HuH-7 (cell line): ENCODE measurements at regions not wholly inside any gene's neighbourhood (a gene's known extent, or its start where the extent isn't known, plus 50 kb on each side); places are given as distances from the start of the nearest gene placed in this dataset.
A peak's percentile ranks its signal among the peaks of the same experiment; 100 is the strongest.
"Not testable (repeated sequence)": the region's sequence is repeated elsewhere in the genome, so short reads cannot be mapped to it uniquely, and the experiment has no call there.

Experiments used
- DNase-seq: peaks from one replicate; pipeline ENCODE4 v3.0.0; 2011; ENCODE audit warnings: low spot score

DNA sequence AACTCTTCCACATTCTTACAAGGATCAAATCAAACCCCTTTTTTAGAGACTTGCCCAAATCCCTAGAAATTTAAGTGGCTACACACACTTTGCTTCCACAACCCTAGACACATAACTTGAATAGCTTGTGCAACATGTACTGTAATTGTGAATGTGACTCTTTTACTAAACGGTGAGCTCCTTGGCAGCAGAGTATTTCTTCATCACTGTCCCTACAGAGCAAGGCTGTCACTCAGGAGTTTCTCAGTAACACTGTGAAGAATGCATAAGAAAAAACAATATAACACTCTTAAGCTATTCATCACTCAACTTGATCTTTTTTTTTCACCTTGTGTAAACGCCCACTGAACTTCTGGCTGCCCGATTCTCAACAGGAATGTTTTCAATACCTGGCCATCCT, 53.8 kb upstream of the ADAMTS18 start:
- no peak for DNase-seq

DNA sequence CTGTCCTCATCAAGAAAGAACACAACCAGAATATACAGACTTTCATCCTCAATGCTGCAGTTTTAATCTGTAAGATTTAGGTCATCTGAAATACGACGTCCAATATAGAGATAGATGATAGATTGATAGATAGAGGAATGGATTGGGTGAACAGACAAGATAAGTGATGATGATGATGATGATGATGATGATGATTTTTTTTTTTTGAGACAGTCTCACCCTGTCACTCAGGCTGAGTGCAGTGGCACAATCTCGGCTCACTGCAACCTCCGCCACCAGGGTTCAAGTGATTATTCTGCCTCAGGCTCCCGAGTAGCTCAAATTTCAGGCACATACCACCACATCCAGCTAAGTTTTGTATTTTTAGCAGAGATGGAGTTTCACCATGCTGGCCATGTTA, 56.3 kb upstream of the ADAMTS18 start:
- DNase-seq: no peak

DNA sequence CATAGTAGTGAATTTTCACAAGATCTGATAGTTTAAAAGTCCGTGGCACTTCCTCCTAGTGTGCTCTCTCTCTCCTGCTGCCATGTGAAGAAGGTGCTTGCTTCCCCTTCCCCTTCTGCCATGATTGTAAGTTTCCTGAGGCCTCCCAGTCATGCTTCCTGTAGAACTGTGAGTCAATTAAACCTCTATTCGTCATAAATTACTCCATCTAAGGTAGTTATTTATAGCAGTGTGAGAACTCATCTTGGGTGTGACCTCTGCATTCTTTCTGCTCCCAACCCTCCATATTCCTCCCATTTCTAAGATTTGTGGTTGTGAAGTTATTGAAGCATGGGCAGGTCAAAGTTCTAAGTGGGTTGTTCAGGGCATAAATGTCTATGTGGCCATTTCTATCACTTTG, 62.1 kb upstream of the ADAMTS18 start:
- no peak for DNase-seq

DNA sequence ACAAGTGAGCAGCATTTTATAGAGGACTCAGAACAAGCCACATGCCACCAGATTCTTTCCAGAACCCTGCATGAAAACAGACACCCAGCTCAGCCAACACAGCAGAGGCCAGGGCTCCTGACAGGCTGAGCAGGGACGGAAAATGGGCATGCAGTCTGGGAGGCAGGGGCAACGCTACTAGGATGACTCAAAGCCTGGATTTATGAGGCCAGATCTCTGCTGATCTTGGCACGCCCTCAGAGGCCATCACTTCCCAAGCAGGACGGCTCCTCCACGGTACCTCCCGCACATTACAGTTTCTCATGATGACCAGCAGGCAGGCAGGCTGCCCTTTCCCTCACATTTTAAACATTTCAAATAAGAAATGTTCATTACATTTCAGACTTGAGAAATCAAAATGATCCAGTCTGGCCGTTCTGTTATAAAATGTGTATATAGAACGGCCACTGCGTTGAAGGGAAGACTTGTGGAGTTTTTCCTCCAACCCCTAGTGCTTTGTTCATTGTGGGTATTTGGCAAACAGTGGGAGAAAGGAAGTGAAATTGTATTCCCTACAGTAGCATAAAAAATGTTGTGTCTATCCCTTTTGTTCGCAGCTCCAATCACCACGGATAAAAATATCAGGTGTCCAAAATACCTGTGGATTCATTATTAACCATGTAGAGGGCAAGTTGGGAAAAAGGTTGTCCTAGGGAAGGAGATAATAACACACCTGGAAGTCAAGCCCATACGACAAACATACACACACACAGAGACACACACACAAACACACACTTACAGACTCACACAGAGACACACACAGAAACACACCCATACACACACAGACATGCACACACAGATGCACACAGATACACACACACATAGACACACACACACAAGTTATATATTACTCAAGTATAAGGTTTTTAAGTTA, 64.8 kb upstream of the ADAMTS18 start:
- DNase-seq: no peak

DNA sequence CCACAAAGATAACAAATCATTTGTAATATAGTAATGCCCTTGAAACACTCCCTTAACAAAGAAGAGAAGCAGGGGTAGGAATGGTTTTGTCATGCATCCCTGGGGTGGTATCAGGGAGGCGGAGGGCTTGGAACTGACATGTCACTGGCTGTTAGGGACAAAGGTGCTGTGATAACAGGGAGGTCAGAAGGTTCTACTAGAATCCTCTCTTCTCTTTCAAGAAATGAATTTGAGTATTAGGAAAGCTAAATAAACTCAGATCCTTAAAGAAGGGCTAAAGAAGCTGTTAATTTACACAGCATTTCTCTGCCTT, 65.4 kb upstream of the ADAMTS18 start:
- no peak for DNase-seq

DNA sequence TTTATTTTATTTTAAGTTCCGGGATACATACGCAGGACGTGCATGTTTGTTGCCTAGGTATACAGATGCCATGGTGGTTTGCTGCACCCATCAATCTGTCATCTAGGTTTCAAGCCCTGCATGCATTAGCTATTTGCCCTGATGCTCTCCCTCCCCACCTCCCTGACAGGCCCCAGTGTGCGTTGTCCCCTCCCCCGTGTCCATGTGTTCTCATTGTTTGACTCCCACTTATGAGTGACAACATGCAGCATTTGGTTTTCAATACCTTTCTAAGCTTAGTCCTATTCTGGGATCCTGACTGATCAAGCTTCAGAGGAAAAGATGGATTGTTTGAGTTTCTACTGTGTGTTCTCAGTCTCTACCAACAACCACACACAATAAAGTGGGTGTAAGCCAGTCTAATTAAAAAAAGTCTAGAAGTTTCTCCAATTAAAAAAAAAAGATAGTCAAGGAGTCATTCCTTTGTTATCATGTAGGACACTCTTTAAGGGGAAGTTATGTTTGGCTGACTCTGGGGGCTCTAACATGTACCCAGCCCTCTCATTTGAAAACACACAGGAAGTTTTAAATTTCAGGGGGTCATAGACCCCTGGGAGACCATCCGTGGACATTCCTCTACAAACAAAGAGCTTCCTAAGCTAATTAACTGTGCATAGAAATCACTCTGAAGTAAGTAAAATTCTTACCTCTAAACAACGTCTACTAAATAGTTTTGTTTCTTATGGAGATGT, 66.3 kb upstream of the ADAMTS18 start:
- DNase-seq: no peak

DNA sequence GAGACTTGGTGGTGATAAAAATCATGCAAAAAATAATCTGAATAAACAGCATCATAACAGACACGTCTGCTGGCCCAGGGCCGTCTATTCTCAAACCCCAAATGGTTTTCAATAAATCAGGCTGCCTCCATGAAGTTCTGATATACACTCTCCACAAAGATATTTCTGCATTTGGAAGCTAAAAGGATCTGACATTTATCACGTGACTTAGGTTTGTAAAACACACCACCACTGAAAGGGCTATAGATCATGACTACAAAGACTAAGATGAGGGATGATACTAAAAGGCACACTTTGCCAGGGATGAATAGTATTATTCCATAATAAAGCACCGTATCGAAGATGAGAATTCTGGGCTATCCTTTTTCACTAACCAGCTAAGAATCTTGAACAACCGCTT, 67.6 kb upstream of the ADAMTS18 start:
- no peak for DNase-seq

DNA sequence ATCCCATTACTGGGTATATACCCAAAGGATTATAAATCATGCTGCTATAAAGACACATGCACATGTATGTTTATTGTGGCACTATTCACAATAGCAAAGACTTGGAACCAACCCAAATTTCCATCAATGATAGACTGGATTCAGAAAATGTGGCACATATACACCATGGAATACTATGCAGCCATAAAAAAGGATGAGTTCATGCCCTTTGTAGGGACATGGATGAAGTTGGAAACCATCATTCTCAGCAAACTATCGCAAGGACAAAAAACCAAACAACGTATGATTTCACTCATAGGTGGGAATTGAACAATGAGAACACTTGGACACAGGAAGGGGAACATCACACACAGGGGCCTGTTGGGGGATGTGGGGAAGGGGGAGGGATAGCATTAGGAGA, 71.7 kb upstream of the ADAMTS18 start:
- DNase-seq: not testable (repeated sequence)

DNA sequence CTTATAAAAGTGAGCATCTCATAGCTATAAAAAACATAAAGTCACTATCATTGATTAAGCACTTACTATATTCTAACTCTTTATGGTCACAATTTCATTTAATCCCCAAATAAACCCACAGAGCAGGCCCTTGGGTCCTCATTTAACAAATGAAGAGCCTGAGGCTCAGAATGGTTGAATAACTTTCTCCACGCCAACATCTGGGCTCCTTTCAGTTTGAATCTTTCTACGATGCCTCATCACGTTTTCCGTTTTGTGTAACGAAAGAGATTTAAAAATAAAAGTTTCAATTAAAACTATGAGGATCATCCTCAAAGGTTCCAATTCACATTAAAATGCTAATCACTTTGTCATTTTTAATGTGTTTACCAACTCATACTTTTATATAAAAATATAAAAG, 74.2 kb upstream of the ADAMTS18 start:
- no peak for DNase-seq

DNA sequence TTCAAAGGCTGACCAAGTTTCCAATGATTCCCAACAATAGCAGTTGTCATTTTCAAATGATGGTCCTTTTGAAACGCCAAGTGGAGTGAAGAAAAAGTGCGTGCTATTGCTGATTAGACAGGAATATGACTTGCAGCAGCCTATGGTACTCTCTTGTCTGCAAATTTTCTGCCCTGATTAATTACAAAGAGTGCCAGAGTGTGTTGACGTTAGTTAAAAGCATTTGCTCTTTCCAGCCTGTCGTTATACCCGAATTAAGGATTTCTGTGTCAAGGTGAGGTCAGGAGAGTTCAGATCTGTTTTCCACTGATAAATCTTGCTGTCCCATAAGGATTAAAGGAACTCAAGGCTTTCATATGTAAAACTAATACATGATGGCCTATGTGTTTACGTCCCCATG, 75.0 kb upstream of the ADAMTS18 start:
- no peak for DNase-seq

DNA sequence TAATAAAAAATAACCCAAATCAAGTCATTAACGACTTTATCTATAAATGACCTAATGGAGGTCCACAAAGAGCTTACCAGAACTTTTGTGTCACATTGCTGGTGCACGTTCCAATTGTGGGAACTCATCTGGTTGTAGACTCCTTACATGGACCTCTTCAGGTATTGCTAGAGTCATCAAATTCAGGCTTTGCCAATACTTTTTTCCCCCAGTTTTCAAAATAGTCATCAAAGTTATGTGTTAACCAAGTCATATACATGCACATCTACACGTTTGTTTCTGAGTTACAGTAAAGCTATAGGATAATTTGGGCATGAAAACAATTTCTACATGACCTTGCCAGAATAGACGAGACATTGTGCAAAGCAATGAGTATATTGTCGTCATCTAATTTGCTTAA, 76.2 kb upstream of the ADAMTS18 start:
- no peak for DNase-seq

DNA sequence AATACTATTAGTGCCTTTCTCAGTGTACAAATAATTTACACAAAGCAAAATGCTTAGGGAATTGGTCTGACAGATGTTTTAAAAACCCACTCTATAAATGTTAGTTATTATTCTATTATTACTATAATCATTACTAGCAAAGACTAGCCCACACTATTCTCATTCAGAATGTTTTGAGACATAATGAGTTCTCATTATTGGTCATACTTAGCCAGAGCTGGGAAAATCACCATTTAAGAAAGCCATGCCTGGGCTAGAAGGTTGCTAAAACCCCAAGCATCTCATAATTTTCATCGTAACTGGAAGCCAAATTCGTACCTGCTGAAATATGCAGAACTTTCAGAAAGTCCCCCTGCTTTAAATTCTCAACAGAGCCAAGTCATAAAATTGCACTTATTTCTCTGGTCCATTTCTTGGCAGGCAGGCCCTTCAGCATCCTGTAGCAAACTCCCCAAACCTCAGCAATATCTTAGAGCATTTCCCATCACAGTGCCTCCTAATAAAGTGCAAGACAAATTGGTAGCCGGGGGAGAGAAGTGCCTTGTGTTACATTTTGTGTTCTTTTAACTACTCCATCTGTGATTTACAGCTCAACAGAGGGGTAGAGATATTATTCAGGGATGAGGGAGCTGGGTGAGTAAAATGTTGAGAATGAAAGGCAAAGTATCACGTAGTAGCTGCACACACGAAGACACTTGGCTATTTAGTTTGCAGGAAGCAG, 79.8 kb upstream of the ADAMTS18 start:
- DNase-seq: no peak

DNA sequence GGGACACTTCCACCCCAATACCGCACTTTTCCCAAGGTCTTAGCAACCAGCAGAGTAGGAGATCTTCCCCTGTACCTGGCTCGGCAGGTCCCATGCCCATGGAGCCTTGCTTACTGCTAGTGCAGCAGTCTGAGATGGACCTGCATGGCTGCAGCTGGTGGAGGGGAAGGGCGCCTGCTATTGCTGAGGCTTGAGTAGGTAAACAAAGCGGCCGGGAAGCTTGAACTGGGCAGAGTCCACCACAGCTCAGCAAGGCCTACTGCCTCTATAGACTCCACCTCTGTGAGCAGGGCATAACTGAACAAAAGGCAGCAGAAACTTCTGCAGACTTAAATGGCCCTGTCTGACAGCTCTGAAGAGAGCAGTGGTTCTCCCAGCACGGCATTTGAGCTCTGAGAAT, 90.4 kb upstream of the ADAMTS18 start:
- DNase-seq: peak; percentile 15

DNA sequence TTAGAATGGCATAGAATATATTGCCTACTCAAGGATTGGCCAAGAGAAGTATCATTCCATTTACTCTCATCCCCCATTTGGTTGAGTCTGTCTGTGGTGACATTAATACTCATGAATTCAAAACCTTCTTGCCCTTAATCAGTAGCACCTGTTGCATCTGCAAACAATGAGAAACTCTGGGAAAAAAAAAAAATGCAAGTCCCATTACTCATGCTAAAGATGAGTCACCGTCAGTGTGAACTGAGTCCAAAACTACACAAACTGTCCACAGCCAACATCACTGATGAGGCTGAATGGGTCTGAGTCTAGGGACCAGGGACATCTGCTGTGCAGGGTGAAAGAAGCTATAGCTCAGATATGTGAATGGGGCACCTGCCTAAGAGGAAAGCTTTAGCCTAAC, 96.9 kb upstream of the ADAMTS18 start:
- DNase-seq: no peak

DNA sequence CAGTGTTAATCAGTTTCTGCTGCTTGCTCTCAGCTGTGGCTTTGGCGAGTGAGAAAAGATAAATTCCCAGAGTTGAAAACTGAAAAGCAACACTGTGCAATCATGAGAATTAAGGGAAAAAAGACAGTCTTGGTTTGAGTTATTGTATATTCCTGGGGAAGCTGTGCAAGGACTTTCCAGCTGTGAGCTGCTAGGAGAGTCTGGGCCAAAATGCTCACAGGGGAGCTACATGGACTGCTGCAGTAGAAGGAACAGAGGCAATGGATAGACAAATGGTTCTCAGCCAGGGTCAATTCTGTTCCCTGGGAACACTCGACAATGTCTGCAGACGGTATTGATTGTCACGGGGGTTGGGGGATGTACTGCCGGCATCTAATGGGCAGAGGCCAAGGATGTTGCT, 102.0 kb upstream of the ADAMTS18 start:
- DNase-seq: no peak

DNA sequence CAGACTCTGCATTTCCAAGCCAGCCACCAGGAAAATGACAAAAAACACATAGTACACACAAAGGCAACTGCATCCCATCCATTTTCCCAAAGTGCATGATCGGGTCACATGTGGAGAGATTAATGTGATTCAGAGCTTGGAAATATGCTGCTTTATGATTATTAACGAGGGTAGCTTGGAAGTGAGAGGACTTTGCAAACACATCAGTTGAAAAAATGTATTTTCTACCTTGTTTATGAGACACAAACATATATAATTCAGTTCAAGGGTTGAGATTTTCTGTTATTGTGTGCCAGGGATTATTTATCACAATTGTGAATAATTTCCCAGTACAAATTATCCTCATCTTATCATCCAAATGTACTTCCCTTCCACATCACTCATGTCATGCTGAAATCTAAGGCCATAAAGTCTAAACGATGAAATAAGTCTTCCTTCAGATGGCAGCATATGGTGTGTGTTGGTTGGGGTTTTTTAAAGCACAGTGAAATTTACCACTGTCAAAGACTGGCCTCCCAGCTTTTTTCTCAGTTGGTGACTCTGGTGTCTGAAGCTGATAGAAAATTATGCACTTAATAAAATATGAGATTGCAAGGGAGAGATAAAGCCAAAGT, 104.7 kb upstream of the ADAMTS18 start:
- no peak for DNase-seq

DNA sequence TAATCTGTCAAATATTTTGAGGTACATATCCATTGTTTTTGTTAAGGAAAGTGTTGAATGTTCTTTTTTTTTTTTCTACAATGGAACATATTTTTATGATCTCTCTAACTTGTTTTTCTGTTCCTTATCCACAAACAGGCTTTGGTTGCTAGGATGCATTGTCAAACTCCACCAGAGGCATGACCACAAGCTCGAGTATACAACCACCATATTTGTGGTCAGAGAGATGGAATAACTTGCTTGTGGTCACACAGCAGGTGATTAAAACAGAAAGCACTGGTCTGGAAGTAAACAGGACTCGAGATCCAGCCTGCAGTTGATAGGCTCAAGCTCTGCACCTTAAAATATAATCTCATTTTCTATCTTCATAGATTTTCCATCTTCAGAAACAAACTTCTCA, 105.8 kb upstream of the ADAMTS18 start:
- no peak for DNase-seq

DNA sequence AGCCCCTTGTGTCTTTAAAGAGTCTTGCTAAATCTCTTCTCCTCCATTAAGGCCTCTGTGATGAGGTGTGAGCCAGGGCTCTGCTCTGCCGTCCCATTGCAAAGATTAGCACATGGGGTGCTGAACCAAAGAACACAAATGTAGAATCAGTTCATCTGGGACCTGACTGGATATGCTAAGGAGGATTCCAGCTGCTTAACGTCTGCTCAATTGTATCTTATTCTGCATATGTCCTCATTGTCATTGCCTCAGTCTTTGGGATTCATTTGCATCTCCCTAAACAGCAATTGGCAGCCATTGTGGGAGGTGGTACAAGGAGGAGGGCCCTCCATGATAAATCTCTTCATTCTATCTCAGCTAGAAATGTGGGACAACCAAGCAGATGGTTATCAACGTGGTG, 106.3 kb upstream of the ADAMTS18 start:
- no peak for DNase-seq

DNA sequence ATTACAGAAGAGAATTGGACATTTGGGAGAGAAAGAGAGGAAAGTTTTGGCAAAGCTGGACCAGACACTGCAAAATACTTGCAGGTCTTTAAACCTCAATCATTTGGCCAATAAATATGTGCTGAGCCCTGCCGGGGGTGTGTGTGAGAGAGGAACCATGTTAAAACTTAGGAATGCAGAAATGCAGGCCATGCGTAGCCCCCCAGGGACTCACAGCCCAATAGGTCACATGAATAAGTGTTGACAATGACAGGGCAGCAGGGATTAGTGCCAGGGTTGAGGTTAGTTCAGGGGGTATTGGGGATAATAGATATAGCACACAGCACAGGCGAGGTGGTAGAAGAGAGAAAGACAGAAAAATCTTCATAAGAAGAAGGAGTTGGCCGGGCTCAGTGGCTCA, 113.3 kb upstream of the ADAMTS18 start:
- DNase-seq: no peak

DNA sequence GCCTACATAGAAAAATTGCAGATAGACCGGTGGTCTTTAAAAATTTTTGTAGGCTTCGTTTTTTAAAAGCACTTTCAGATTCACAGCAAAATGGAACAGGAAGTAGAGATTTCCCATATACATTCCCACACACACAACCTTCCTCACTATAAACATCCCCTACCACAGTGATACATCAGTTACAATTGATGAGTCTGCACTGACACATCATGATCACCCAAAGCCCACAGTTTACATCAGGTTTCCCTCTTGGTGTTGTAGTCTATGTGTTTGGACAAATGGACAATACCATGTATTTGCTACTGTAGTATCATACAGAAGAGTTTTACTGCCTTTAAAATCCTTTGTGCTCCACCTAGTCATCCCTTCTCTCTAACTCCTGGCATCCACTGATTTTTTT, 113.9 kb upstream of the ADAMTS18 start:
- no peak for DNase-seq

DNA sequence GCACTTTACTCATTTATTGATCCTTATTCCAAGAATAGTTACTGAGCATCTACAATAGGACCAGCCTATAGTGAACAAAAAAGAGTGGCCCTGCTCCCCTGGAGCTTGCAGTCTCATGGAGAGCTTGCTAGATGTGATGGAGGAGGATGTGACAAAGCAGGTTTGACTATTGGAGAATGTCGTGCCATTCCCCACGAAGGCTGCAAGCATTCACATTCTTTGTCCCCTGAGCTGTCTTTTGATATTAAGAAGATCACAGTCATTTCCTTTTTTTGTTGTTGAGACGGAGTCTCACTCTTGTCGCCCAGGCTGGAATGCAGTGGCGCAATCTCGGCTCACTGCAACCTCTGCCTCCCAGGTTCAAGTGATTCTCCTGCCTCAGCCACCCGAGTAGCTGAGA, 115.0 kb upstream of the ADAMTS18 start:
- no peak for DNase-seq

DNA sequence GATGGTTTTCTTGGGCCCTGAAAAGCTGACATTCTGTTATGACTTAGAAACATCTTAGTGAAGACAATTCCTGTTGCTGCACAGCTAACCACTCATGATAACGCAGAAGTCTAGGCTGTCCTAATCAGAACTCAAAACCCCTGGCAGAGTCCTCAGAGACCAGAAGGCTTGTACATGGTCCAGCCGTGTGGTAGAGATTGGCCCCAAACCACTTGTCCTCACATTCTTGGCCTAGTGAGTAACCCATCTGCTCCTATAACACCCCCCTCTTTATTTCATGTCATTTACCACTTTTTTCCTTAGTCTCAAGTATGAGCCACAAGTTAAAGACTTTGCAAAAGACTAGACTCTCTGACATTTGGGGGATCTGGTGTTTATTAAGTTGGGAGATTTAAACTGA, 116.5 kb upstream of the ADAMTS18 start:
- no peak for DNase-seq

DNA sequence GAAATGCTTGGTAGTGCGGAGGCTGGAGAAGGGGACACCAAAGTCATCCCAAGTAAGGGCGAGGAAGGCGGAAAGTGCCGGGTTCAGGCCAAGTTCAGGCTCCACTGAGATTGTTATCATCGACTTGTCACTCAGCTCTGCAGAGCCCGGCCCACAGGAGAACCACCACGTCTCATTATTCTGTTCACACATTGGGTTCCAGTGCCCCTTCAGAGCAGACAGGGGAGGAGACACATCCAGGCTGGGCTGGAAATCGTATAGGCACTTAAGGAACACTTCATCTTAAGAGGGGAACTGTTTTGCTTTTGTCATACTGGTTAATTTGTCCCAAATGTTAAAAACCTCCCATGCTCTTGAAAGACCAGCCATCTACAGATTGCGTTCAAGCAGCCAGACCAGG, 118.3 kb upstream of the ADAMTS18 start:
- DNase-seq: no peak
